ENCODE measurements at regions not wholly inside any gene's neighbourhood (a gene's known extent, or its start where the extent isn't known, plus 50 kb on each side); places are given as distances from the start of the nearest gene placed in this dataset.

- TF ChIP-seq CTCF (IDR thresholded peaks at IDR 0.05; ENCODE audit: low read length, missing control alignments), result no peak
- no peak overlapping the region for H3K4me3 ChIP-seq (replicated peaks; ENCODE audit: low read depth, low read length)
- DNase-seq (ENCODE audit: low read depth), result no peak
These were observed 477.6 kb downstream of the SOX6 start for GRCh38 chr11:15878756-15879155.

- H3K4me3 ChIP-seq (replicated peaks; ENCODE audit: low read depth, low read length), result no peak overlapping the region
- no peak for TF ChIP-seq CTCF (IDR thresholded peaks at IDR 0.05; ENCODE audit: low read length, missing control alignments)
These were observed 476.1 kb downstream of the SOX6 start for GRCh38 chr11:15880291-15880690.

GRCh38 chr11:15882876-15883454 lies 473.4 kb downstream of the SOX6 start:
- no peak overlapping the region for H3K4me3 ChIP-seq (replicated peaks; ENCODE audit: low read depth, low read length)
- DNase-seq (ENCODE audit: low read depth), result no peak
- no peak for TF ChIP-seq CTCF (IDR thresholded peaks at IDR 0.05; ENCODE audit: low read length, missing control alignments)

More at GRCh38 chr11:15880291-15880690, 476.1 kb downstream of the SOX6 start:
- no peak for DNase-seq (ENCODE audit: low read depth)

GRCh38 chr11:15883455-15883920 lies 472.9 kb downstream of the SOX6 start:
- H3K4me3 ChIP-seq (replicated peaks; ENCODE audit: low read depth, low read length), result no peak overlapping the region
- peak; percentile 30 for DNase-seq (ENCODE audit: low read depth)
- no peak for TF ChIP-seq CTCF (IDR thresholded peaks at IDR 0.05; ENCODE audit: low read length, missing control alignments)

- H3K4me3 ChIP-seq (replicated peaks; ENCODE audit: low read depth, low read length), result no peak overlapping the region
- no peak for DNase-seq (ENCODE audit: low read depth)
- TF ChIP-seq CTCF (IDR thresholded peaks at IDR 0.05; ENCODE audit: low read length, missing control alignments), result no peak
These were observed 472.2 kb downstream of the SOX6 start for GRCh38 chr11:15884141-15884540.

GRCh38 chr11:15884777-15885540 lies 471.4 kb downstream of the SOX6 start:
- no peak overlapping the region for H3K4me3 ChIP-seq (replicated peaks; ENCODE audit: low read depth, low read length)
- no peak for TF ChIP-seq CTCF (IDR thresholded peaks at IDR 0.05; ENCODE audit: low read length, missing control alignments)
- DNase-seq (ENCODE audit: low read depth), result no peak

All from fibroblast of pulmonary artery (primary cell).